HG02938 (cell line): ENCODE measurements at regions not wholly inside any gene's neighbourhood (a gene's known extent, or its start where the extent isn't known, plus 50 kb on each side); places are given as distances from the start of the nearest gene placed in this dataset.

Source experiments
- ATAC-seq: cut with Tn5 transposase; IDR thresholded peaks from one replicate; pipeline ENCODE4 v1.9.1; 2021; ENCODE audit warnings: mild to moderate bottlenecking, moderate library complexity; ENCODE audit not compliant: unreplicated experiment

DNA sequence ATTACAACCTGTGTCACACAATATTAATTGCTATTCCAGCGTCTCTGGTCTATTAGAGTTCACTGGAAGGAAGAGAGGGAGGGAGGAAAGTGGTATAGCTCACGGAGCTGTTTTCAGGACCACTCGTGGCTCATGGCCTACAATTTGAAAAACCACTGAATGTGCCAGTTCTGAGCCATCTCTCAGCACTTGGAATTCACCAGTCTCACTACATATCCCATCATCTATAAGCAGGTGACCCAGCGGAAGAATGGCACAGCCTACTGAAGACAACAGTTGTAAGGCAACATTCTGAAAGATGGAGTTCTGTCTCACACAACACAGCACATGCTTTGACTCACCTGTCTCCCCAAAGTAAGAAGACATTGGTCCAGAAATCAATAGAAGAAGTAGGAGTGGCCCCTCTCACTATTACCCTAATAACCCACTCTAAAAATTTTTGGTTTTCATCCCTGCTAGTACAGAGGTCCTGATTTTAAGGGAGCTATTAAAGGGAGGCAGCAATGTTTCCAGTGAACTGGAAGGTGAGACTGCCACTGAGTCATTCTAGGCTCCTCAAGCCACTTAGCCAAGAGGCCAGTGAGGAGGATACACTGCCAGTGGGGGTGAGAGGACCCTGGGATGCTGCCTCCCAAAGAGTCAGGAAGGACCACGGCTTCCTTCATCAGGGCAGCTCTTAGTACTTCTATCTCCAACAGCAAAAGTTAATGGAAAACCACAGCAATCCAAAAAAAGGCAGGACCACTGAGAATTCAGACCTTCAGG lies 50.0 kb upstream of the DOCK9 start:
- ATAC-seq, result no peak

DNA sequence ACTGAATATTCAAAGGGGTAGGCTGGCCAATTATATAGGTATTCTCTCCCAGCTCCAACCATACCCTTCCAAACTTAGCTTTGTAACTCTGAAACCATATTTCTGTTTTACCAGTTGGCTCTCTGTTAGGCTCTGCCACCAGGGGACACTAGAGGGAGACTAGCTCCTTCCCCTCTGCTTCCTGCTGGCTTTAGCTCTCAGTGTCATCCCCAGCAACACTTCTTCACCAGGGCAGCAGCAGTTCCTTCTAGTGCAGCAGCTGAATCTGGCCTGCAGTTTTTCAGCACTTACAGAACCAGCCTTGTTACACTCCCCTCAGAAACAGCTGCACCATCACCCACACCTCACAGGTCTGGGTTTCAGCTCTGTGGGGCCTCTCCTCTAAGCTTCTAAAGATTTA lies 51.0 kb upstream of the DOCK9 start:
- no peak for ATAC-seq

GRCh38 chr13:99029576-99029975 lies 51.7 kb upstream of the DOCK9 start:
- no peak for ATAC-seq

- no peak for ATAC-seq
Observed at GRCh38 chr13:99030326-99030725, 52.5 kb upstream of the DOCK9 start.

DNA sequence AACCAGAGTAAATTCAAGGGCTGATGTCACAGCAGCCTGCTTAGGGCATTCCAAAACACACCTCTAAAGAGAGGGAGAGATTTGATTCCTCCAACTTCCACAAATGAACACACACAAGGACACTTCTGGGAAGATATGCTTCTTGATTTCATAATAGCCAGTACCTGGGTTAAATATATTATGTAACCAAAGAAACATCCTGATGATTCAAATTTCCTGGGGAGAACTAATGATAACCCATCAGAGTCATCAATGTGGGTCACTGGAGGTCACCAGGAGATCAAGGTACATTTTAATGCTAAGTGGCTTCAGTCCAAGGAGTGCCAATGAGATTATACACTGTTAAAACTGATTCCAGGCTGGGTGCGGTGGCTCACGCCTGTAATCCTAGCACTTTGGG lies 54.0 kb upstream of the DOCK9 start:
- ATAC-seq, result no peak

GRCh38 chr13:99033814-99034213 lies 56.0 kb upstream of the DOCK9 start:
- ATAC-seq, result no peak

GRCh38 chr13:99034333-99035085 lies 56.6 kb upstream of the DOCK9 start:
- ATAC-seq, result no peak

DNA sequence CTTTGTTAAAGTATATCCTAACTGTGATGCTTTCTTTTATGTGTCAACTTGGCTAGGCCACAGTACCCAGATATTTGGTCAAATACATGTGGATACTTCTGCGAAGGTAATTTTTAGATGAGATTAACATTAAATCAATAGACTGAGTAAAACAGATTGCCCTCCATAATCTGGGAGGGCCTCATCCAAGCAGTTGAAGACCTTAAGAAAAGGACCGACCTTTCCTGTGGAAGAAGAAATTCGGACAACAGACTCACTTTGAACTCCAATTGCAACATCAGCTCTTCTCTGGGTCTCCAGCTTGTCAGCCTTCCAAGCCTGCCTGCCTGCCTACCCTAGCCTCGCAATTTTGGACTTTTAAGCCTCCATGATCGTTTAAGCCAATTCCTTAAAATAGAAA lies 57.9 kb upstream of the DOCK9 start:
- ATAC-seq, result no peak

- no peak for ATAC-seq
Observed at GRCh38 chr13:99037756-99038155, 59.9 kb upstream of the DOCK9 start.

- no peak for ATAC-seq
Observed at GRCh38 chr13:99039718-99040280, 61.9 kb upstream of the DOCK9 start.

- ATAC-seq, result no peak
Observed at GRCh38 chr13:99040536-99041131, 62.8 kb upstream of the DOCK9 start.

GRCh38 chr13:99041337-99041736 lies 63.5 kb upstream of the DOCK9 start:
- no peak for ATAC-seq

DNA sequence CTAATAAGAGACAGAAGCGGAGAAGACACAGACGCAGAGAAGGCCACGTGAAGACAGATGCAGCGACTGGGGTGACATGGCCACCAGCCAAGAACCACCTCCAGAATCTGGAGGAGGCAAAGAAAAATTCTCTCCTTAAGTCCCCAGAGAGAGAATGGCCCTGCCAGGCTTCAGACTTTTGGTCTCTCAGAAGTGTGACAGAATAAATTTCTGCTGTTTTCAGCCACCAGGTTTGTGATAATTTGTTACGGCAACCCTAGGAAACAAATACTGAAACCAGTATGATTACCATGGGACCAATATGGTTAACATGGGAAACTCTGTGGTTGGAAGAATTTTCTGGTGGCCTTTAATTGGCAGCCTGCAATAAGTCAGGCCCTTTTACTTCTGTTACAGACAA lies 63.9 kb upstream of the DOCK9 start:
- ATAC-seq, result peak; percentile 54

- ATAC-seq, result no peak
Observed at GRCh38 chr13:99042521-99043250, 64.8 kb upstream of the DOCK9 start.

DNA sequence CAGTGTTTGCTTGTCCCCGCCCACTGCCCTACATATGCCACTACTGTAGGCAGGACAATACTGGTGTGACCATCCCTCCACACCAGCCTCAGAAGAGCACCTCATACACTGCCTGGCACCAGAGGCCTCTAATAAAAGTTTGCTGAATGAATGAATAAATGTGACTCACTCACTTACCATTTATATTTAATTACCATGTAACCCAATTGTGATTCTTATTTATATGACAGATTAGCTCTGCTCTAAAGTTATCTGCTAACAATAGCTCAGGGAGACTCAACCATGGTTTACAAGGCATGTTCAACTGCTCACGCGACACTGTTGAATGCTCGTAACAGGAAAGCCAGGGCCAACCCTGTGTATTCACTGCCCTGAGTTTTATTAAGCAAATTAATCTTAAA lies 66.0 kb upstream of the DOCK9 start:
- no peak for ATAC-seq

- ATAC-seq, result no peak
Observed at GRCh38 chr13:99044764-99045163, 66.9 kb upstream of the DOCK9 start.

- ATAC-seq, result no peak
Observed at GRCh38 chr13:99045396-99045795, 67.5 kb upstream of the DOCK9 start.

DNA sequence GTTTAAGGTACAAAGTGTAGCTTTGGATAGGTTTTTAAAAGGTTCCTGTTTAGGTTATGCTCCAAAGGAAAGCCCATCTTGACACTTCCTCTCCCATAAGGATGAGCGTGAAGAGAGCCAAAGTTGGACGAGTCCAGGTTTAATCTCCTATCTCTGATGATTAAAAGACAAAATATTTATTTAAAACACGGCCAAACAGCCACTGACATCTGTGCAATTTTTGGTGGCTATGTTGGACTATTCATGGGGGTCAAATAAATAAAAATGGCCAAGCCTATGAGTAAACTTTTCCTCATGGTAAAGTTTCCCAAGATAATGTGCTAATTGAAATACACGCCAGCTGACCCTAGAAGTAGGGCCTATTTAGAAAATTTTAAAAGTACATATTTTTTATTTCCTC lies 69.0 kb upstream of the DOCK9 start:
- ATAC-seq, result no peak

DNA sequence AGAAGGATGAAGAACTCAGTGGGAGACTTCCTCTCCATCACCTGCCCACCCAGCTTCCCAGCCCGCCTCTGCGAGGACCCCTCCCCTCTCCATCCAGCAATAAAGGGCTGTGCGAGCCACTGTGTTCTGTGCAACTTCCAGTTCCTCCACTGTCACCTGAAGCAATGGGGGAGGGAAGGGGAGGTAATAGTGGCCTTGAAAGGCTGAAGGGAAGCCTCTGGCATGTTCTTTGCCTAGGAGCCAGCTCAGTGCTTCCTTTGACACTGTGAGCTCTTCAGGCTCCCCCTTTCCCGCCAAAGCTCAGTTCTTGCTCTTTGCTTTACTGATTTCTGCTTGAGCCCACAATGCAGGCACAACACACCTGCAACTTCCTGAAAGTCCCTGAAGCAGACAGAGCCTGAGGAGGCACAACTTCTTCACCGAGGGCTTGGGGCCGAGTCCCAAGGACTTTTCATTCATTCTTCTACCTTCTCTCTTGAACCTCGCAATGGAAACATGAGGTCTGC lies 73.2 kb upstream of the DOCK9 start:
- ATAC-seq, result no peak

DNA sequence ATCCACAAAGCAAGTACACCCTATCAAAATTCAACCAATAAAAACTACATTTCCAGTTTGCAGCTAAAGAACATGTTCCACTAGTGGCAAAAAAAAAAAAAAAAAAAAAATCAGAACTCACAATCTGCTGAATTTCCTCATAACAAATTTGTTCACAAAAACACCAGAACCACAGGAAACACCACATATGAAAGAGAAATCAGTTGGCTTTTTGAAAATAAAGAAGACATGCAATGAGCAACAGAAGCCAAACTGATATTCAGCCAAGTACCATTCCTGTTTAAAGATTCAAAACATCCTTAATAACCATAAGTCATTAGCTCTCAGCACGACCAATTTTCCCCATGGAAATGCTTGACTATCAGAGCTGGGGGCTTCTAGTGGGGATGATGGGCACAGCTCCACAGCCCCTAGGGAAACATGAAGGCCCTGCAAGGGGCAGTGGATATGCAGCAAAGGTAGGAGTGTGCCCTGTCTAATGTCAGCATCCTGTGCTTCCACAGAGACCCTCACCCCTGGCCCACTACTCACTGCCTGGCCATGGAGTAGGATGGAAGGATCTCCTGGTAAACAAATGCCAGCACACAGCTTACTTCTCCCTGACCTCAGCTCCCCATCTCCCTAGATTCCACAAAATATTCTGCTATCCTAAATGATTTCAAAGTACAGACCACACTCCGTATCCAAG lies 74.0 kb upstream of the DOCK9 start:
- no peak for ATAC-seq
